HG02610 (cell line): ENCODE measurements at regions not wholly inside any gene's neighbourhood (a gene's known extent, or its start where the extent isn't known, plus 50 kb on each side); places are given as distances from the start of the nearest gene placed in this dataset.
"Not testable (repeated sequence)": the region's sequence is repeated elsewhere in the genome, so short reads cannot be mapped to it uniquely, and the experiment has no call there.

Experiments
- ATAC-seq: cut with Tn5 transposase; IDR thresholded peaks from one replicate; pipeline ENCODE4 v1.9.1; 2021; ENCODE audit warnings: mild to moderate bottlenecking, moderate library complexity; ENCODE audit not compliant: unreplicated experiment

DNA sequence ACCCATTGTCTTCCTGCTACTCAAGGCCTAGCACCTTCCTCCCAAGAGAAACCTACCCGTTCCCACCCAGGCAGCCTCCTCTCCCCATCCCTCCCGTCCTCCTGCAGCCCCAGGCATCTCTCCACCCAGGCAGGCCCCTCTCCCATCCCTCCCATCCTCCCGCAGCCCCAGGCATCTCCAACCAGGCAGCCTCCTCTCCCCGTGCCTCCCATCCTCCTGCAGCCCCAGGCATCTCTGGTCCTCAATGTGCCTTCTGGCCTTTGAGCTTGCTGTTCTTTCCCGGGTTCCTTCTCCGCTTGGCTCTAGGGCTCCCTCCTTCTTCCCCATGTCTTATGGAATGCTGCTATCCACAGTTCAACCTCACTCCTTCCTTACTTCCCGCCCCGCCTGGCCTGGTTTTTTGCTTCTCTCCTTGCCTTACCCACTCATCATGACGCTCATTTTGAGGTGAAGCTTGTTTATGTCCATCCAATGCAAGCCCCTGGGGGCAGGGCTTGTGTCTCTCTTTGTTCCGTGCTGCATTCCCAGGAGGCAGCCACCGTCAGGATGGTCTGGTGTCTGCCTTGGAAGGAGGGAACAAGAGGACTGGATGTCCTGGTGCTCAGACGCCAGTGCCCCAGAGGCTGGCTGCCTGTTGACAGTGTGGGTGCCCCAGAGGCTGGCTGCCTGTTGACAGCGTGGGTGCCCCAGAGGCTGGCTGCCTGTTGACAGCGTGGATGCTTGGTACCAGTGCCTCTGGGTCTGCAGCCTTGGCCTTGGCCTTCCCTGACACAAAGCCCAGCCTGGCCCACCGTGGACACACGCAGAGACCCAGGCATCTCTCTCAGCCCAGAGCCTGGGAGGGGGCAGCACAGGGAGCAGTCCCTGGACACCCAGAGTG, 815.7 kb downstream of the BRD1 start:
- ATAC-seq, result no peak

DNA sequence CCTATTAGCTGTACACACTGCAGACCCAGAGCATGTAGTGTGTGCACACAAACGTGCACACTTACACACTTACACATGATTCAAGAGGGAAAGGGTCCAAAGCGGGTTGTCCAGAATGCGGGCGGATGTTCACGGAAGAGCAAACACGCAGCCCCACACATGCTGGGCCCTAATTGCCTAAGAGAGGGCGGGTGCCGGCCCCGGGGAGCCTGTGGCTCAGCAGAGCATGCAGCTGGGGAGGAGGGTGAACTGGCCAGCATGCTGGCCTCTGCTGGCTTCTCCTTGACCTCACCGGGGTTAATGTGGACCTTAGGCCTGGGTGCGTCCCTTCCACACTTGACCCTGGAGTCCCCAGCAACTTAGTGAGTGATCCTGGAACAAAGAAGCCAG, 816.3 kb downstream of the BRD1 start:
- no peak for ATAC-seq

DNA sequence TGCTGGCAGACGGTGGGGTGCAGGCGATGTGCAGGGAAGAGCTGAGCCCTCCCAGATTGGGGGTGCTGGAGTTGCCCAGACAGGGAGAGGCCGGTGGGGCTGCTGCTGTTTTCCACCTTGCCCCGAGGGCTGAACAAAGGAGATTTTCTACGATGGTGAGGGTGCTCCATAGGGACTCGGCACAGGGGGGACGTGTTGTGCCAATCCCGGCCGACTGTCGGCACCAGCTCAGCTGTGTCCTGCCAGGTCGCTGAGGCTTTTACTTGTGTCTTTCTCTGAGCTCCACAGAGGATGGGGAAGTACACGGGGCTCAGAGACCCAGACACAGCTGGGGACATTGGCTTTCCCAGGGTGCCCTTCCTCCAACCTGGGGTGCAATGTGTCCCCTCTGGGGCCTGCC, 816.8 kb downstream of the BRD1 start:
- no peak for ATAC-seq

DNA sequence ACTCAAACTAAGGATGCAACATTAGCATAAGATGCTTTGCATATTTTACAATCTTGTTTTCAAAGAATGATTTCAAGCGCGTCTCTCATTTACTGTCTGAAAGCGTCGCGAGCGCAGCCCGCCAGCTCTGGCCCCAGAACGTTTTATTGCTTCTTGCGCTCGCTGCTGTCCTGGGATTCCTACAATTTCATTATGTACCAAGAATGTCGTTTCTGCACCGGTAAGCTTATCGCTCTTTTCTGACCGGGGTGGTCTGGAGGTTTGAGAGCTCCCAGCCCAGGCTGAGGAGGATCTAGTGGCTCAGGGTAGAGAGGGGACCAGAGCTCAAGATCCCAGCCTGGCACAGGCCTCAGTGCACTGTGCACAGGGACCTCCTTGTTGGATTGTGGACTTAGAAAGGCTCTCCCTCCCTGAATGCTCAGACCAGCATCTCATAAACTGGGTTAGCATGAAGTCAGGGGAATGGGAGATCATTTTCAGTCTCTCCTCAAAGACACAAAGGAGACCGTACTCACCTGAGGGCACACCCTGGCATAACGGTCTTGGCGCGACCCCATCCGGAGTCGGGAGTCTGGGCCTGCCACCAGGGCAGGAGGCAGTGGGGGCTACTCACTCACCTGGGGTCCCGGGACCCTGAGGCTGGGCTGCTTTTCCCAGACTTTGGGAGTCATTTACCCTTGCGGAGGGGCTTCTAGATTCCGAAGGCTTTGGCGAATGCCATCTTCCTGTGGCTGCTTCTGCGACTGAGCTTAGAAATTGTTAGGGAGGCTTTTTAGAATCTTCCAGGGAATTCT, 817.4 kb downstream of the BRD1 start:
- no peak for ATAC-seq

DNA sequence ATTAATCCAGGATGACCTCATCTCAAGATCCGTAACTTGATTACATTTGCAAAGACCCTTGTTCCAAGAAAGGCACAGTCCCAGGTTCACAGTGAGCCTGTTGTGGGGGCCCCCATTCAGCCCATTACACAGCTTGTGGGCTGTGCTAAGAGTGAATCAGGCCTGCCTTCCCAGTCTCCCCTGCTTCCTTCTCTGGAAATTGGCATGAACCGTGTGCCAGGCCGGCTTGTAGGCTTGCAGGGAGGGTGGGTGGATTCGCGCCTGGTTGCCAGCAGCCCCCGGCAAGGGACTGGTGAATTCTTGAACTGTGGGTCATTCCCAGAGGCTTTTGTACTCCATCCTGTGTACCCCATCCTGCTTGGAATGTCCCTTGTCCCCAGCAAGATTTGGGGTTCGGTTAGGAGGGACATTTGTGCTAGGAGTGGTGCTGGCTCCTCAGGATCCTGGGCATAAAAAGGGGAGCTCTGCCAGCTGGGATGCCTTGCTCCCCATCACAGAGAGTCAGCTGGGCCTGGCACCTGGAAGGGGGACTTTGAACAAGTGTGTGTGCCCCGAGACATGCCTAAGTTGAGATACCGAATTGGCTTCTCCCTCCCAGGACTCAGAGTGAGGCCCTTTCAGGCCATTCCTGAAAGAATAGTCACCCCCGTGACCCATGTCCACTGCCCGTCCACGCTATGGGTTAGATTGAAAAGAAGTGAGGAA, 818.2 kb downstream of the BRD1 start:
- no peak for ATAC-seq

DNA sequence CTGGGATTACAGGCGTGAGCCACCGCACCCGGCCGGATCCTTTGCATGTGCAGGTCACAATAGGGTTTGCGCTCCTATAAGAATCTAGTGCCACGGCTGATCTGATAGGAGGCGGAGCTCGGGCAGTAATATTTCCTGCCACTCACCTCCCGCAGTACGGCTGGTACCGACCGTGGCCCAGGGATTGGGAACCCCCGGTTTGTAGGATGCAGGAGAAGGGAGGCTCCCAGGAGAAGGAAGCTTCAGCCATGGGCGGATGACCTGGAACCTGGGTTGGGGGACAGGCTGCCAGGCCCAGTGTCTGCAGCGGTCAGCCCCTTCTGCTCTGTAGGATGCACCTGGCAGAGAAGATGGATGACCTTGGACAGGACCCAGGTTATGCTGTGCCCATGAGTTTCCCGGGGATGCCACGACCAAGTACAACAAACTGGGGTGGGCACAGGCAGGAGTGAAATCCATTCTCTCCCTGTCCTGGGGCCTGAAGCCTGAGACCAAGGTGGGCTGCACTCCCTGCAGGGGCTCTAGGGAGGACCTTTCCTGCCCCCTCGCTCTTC, 818.9 kb downstream of the BRD1 start:
- ATAC-seq, result no peak

DNA sequence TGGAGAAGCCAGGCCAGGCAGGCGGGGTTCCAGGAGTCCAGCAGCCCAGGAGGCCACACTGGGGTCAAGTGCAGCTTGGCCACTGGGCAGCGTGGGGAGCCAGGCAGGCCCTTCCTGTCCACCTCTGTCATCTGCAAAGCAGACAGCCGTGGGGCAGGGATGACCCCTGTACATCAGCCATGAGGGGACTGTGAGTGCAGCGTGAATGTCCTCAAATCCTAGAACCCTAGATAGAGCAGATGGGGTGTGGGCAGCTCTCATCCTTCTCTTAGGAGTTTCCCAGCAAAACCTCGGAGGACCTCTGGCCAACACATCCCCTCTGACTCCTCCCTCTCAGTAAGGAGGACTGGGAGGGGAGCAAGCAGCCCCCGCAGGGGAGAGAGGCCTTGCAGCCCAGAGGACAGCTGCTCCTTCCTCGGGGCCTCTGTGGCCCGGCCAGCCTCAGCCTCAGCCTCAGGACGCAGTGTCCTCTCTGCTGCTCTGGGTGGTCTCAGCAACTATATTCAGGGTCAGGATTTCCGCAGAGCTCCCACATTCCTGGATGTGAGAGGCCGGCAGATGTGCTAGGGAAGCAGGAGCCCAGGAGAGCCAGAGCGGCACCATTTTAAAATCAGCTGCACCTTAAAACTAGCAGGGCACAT, 820.5 kb downstream of the BRD1 start:
- ATAC-seq, result no peak

DNA sequence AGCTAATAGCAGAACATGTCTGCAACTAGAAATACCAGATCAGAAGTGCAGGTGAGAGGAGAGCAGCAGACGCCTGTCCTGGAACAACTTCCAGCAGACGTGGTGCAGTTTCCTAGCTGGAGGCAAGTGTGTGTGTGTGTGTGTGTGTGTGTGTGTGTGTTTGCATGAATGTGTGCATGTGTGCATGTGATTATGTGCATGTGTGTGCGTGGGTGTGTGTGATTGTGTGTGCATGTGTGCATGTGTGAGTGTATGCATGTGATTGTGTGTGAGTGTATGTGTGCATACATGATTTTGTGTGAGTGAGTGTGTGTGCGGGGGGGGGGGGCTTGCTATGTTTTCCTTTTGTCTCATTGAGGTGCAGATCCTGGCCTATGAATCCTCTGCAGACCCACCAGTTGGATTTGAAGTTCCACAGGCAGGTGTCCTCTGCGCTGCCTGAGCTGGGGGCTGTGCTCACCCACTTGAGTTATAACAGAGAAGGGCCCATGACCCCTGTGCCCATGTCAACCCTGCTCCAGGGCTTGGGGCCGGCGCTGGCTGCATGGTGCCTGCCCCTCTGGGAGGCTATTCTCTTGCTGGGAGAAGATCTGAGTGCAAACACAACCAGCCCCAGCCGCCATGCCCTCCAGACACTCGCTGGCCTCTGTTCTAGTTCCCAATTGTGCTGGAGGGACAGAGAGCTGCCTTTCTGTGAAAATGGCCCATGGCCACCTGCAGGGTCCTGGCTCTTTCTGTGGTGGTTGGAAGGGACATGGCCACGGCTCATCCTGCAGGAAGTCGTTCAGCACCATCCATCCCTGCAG, 821.3 kb downstream of the BRD1 start:
- no peak for ATAC-seq

DNA sequence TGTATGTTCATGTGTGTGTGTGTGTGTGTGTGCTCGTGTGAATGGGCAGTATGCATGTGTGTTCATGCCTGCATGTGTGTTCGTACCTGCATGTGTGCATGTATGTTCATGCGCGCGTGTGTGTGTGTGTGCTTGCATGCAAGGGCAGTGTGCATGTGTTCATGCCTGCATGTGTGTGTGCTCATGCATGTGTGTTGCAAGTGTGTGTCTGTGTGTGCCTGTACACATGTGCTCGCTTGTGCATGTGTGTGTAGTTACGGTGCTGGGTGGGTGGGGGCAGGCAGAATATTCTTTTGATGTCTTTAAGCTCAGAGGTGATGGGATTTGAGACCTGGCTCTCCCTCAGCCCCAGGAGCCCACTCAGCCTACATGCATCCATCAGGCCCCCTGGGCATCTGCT, 822.1 kb downstream of the BRD1 start:
- ATAC-seq, result no peak

DNA sequence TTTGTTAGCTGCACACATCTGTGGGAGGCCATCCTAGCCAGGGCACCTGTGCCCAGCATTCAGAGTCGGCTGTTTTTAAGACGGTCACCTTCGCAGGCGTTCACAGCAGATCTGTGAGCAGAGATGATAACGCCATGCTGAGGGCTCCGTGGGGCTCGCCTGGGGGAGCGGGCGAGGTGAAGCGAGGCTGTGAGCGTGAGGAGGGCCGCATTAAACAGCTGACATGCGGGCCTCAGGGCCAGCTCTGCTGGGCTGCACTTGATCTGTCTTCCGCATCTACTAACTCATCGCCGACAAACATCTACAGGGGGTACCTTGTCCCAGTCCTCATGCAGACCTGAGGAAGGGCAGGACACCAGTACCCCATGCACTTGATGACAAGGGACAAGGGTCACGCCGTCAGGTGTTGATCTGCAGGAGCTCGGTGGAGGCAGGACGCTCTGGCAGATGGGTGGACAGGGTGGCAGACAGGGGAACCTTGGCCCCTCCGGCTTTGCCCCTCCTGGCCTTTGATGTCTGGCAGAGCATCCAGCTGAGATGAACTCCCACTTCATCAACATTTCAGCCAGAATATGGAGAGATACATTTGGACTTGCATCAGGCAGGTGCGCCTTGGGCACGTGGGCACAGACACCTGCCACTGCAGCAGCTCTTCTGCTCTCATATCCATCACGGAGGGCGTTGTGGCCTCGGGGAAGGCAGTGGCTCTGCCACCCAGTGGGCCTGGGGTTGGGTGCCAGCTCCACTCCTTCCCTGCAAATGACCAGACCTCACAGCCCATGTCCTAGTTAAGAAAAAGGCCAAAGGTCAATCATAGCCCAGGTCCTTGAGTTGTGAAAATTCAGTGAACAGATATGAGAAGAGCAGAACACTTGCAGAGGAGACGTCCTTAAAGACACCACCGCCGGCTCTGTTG, 822.9 kb downstream of the BRD1 start:
- no peak for ATAC-seq

DNA sequence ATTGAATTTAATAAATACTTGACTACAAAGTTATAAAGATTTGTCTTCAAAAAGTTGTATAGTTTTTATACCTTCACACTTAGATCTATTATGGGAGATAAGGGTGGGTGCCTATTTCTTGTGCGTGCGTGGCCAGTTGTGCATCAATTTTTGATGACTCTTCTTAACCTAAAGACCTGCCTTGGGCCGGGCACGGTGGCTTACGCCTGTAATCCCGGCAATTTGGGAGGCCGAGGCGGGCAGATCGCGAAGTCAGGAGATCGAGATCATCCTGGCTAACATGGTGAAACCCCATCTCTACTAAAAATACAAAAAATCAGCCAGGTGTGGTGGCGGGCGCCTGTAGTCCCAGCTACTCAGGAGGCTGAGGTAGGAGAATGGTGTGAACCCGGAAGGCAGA, 830.1 kb downstream of the BRD1 start:
- ATAC-seq, result not testable (repeated sequence)

DNA sequence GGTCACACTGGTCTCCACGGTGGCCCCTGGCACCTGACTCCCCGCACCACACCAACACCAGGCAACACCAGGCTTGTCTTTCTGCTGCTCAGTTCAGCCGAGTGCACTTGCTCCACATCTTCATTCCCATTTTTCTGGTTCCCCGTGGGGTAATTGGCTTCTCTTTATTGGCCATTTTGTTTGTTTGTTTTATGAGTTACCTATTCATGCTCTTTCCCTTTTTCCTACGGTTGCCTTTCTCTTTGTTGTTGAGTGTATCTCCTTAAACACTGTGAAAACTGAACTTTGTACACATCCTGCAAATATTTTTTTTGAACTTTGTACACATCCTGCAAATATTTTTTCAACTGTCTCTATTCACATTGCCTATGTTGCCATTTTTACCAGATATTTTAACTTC, 834.0 kb downstream of the BRD1 start:
- ATAC-seq, result no peak

DNA sequence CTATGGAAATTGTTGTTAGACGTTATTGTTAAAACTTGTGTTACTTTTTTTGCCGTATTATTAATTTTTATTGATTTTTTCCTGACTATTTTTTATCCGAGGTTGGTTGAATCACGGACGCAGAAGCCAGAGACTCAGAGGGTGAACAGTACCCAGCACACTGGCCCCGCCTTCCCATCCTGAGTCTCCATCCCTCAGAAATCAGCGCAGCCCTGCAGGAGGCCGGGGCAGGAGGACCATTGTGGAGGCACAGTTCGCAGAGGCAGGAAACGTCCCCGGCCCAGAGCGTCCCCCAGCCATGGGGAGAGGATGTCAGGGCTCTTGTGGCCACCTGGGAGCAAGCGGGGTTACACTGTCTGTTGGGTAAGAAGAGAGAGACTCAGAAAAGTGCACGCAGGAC, 843.0 kb downstream of the BRD1 start:
- no peak for ATAC-seq

DNA sequence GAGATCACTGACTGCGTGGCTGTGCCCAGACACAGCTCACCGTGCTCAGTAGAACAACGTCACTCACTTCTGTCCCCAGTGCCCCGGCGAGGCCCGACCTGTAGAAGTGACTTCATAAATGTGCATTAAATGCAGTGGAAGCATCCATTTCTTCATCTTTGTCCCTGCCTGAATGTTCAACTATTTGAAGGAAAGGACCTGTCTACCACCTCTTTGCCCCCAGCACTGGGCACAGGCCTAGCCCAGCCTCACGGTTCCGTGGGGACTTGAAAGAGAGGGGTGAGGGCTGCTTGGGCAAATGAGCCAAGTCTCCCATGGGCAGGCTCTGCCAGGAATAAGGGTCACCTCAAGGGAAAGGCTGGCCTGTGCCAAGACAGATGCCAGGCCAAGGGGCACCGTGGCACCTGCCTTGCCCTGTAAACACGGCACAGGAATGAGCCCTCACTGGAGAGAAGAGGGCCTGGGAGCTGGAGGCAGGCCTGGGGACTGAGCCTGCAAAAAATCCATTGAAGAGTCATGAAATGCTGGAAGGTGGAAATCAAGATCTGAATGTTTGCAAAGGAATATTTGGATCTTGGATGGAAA, 845.3 kb downstream of the BRD1 start:
- ATAC-seq, result no peak

DNA sequence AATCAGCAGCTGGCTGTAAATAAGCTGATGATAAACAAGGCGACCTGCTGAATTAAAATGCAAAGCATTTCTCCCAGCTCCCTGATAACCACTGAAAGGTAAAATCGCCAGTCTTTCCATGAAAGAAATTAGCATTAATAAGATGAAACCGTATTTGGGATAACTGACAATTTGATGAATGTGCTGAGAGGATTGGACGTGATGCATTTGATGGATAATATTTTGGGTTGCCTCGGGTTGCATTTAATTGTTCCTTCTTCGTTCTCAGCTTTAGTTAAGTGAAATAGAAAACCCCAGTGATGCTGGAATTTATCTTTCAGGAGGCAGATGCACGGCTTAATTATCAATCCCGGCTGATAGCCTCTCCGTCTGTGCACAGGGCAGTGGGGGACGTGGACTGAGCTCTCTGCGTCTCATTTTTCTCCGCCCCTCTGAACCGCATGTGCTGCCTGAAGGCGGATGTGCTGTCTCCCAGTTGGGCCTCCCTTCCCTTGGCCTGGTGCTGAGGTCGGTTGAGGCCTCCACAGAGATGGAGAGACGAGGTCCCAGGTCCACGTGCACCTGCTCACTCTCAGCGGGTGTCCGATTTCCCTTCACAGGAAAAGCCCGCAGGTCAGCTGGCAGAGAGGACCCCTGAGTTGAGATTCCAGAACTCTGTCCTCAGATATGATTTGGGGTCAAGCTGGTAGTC, 846.2 kb downstream of the BRD1 start:
- ATAC-seq, result no peak

DNA sequence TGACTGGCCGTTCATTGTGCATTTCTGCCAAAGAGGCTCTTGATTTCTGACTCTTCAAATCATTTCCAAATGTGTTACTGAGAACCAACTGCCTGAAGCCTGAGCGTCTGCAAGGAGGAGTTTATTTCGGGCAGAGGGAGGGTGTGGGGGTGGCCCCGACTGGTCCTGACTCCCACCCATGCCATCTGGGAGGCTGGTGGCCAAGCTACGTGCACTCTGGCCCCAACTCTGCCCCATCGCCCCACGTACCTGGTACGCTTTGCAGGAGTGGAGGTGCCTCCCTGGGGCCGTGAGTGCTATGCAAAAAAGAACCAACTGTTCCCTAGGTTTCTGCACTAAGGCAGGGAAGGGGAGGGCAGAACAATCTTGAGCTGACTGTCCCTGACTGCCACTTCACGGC, 846.8 kb downstream of the BRD1 start:
- no peak for ATAC-seq

DNA sequence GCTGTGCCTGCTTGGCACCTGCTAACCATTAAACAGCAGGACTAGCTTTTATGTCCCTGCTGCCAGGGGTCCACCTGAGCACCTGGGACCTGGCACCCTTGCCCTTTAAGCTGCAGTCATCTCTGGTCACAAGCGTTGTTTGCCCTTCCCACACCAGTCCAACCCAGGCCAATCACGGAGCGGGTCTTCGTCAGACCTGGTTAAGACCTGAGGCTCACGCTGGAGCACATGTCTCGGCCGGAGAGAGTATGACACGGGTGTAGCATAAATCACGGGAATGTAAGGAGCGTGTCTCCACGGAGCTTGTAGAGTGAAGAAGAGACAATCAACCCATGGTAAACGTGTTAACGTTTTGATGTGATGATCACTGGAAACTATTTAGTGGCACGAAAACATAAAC, 847.3 kb downstream of the BRD1 start:
- no peak for ATAC-seq

DNA sequence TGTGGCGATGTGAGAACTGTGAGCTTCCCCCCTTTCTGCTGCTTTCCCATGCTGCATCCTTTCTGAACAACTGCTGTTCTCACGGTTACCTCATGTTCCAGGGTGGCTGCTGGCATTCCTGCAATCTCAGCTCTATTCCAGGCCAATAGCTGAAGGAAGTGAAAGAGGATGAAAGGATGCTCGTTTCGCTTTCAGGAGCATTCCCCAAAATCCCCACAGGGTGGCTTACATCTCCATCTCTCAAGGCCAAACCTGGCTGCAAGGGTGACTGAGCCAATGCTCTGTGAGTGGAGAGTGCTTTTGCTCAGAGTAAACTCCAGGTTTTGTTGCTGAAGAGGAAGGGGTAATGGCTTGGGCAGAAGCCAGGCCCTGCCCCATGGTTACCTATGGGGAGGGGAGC, 848.2 kb downstream of the BRD1 start:
- no peak for ATAC-seq
